Gastroesophageal sphincter (tissue), 4 donors: ENCODE measurements at regions not wholly inside any gene's neighbourhood (a gene's known extent, or its start where the extent isn't known, plus 50 kb on each side); places are given as distances from the start of the nearest gene placed in this dataset.

Experiments
- ATAC-seq: fragments of 150-250 bp; one replicate; pipeline ENCODE4 v1.9.1; 2016; ENCODE audit warnings: mild to moderate bottlenecking, moderate library complexity
- H3K27ac ChIP-seq, 4 donors: fragments of 200-600 bp; sonication (generic) in 3 of 4; 1 replicate in 3 of 4; 2 replicates in 1 of 4; pipeline ENCODE4 v1.5.1; 2016 to 2019
- H3K27me3 ChIP-seq: fragments of 200-600 bp; sonication (generic); one replicate; pipeline ENCODE4 v1.5.1; 2019
- H3K36me3 ChIP-seq, 2 donors: fragments of 200-600 bp; sonication (generic); one replicate each; pipeline ENCODE4 v1.5.1; 2019; ENCODE audit warnings: control low read depth in 1 of 2
- H3K4me1 ChIP-seq, 3 donors: fragments of 200-600 bp; sonication (generic); 1 replicate in 2 of 3; 2 replicates in 1 of 3; pipeline ENCODE4 v1.5.1; 2016 to 2019; ENCODE audit warnings: control low read depth in 2 of 3
- H3K4me3 ChIP-seq, 2 donors: fragments of 200-600 bp; sonication (generic); one replicate each; pipeline ENCODE4 v1.5.1; 2019; ENCODE audit warnings: mild to moderate bottlenecking in 1 of 2, moderate library complexity in 1 of 2
- H3K9me3 ChIP-seq, 3 donors: fragments of 200-600 bp; sonication (generic); one replicate each; pipeline ENCODE4 v1.5.1; 2017 to 2019; ENCODE audit warnings: control low read depth in 2 of 3
- CTCF ChIP-seq, 4 experiments: fragments of 200-600 bp in 2 of 4; fragments of 450-650 bp in 2 of 4; sonication (generic) in 1 of 4; IDR thresholded peaks; one replicate each; pipeline ENCODE4 v1.5.1; 2017 to 2019; ENCODE audit warnings: antibody characterized with exemption in 4 of 4, mild to moderate bottlenecking in 2 of 4, moderate library complexity in 2 of 4
- EP300 ChIP-seq: sonication (generic); formaldehyde crosslinking; IDR thresholded peaks from one replicate; pipeline ENCODE4 v1.6.1; 2017; ENCODE audit warnings: antibody characterized with exemption, mild to moderate bottlenecking
- POLR2A ChIP-seq, 2 donors: fragments of 450-650 bp; IDR thresholded peaks; one replicate each; pipeline ENCODE4 v1.6.1; 2017; ENCODE audit warnings: antibody characterized with exemption in 2 of 2, mild to moderate bottlenecking in 2 of 2, moderate library complexity in 1 of 2
- POLR2AphosphoS5 ChIP-seq: sonication (generic); formaldehyde crosslinking; IDR thresholded peaks from one replicate; pipeline ENCODE4 v1.6.1; 2017; ENCODE audit warnings: antibody characterized with exemption
- WGBS, 2 donors: methylation state at CpG; one replicate each; pipeline ENCODE4 v1.1.5; 2018; ENCODE audit warnings: low coverage in 1 of 2; 5-methylcytosine and 5-hydroxymethylcytosine counted together

GRCh38 chr4:96459105-96459504 is 619.2 kb downstream of the PDHA2 start:
- WGBS, 2 donors = 8 to 29% methylated on average over 1 of the region's 1 CpG
- no peak for ATAC-seq
- TF ChIP-seq CTCF (IDR thresholded peaks at IDR 0.05) (no peak), EP300 (no peak), POLR2AphosphoS5 (no peak), POLR2A (IDR thresholded peaks at IDR 0.05) (no peak)
- H3K27me3 ChIP-seq = no peaks in the 10 kb centered on the region
- no peak overlapping the region for H3K27ac ChIP-seq
- H3K4me1 ChIP-seq = no peaks in the 10 kb centered on the region
- no peak overlapping the region for H3K4me3 ChIP-seq
- H3K36me3 ChIP-seq = no peaks in the 10 kb centered on the region
- no peaks in the 10 kb centered on the region for H3K9me3 ChIP-seq

GRCh38 chr4:96465834-96466233 is 625.9 kb downstream of the PDHA2 start:
- peaks cover 8% of the 10 kb centered on the region for H3K27me3 ChIP-seq
- no peak for TF ChIP-seq CTCF (IDR thresholded peaks at IDR 0.05)
- H3K4me3 ChIP-seq = no peak overlapping the region
- H3K4me1 ChIP-seq = no peaks in the 10 kb centered on the region
- no peaks in the 10 kb centered on the region for H3K36me3 ChIP-seq
- H3K9me3 ChIP-seq = no peaks in the 10 kb centered on the region
- ATAC-seq = no peak
- no peak overlapping the region for H3K27ac ChIP-seq
- 60 to 68% methylated on average over 2 of the region's 2 CpGs for WGBS, 2 donors

GRCh38 chr4:96471956-96472867 is 632.3 kb downstream of the PDHA2 start:
- H3K36me3 ChIP-seq = no peaks in the 10 kb centered on the region
- H3K4me3 ChIP-seq = no peak overlapping the region
- no peak for TF ChIP-seq POLR2AphosphoS5
- TF ChIP-seq POLR2A (IDR thresholded peaks at IDR 0.05) = no peak
- TF ChIP-seq EP300 = no peak
- no peak for TF ChIP-seq CTCF (IDR thresholded peaks at IDR 0.05)
- no peaks in the 10 kb centered on the region for H3K4me1 ChIP-seq
- H3K9me3 ChIP-seq = no peaks in the 10 kb centered on the region
- ATAC-seq = no peak
- H3K27ac ChIP-seq = no peak overlapping the region
- peaks cover 8% of the 10 kb centered on the region for H3K27me3 ChIP-seq

- no peak for ATAC-seq
Observed at GRCh38 chr4:96473246-96473645, 633.4 kb downstream of the PDHA2 start.

More at GRCh38 chr4:96473246-96473645, 633.4 kb downstream of the PDHA2 start:
- Histone ChIP-seq H3K4me1 (no peaks in the 10 kb centered on the region), H3K36me3 (no peaks in the 10 kb centered on the region), H3K9me3 (no peaks in the 10 kb centered on the region), H3K4me3 (no peak overlapping the region), H3K27me3 (peaks cover 6% of the 10 kb centered on the region), H3K27ac (no peak overlapping the region)
- 71% methylated on average over 1 of the region's 1 CpG; no CpG with 5 or more reads in 1 of the 2 donors for WGBS, 2 donors
- TF ChIP-seq EP300 (no peak), CTCF (IDR thresholded peaks at IDR 0.05) (no peak), POLR2A (IDR thresholded peaks at IDR 0.05) (no peak), POLR2AphosphoS5 (no peak)
